Neutrophil (primary cell): ENCODE measurements at regions not wholly inside any gene's neighbourhood (a gene's known extent, or its start where the extent isn't known, plus 50 kb on each side); places are given as distances from the start of the nearest gene placed in this dataset.
"Not testable (repeated sequence)": the region's sequence is repeated elsewhere in the genome, so short reads cannot be mapped to it uniquely, and the experiment has no call there.

Source experiments
- H3K27ac ChIP-seq: fragments of 200-600 bp; sonication (generic); 2 replicates; pipeline ENCODE4 v1.5.1; 2016; ENCODE audit warnings: mild to moderate bottlenecking, moderate library complexity
- H3K27me3 ChIP-seq: fragments of 200-600 bp; sonication (generic); 2 replicates; pipeline ENCODE4 v1.6.0; 2016; ENCODE audit warnings: mild to moderate bottlenecking
- H3K36me3 ChIP-seq: fragments of 200-600 bp; sonication (generic); 2 replicates; pipeline ENCODE4 v1.5.1; 2017
- H3K4me1 ChIP-seq, 2 experiments: fragments of 200-600 bp in 1 of 2; sonication (generic) in 1 of 2; 1 replicate in 1 of 2; 2 replicates in 1 of 2; pipeline versions ENCODE4 v1.5.1 to v1.6.1; 2013 to 2016; ENCODE audit warnings: low read depth in 1 of 2, low read length in 1 of 2, mild to moderate bottlenecking in 1 of 2, moderate library complexity in 1 of 2; ENCODE audit not compliant: control insufficient read depth in 1 of 2, insufficient read depth in 1 of 2
- H3K4me3 ChIP-seq, 2 experiments: fragments of 200-600 bp in 1 of 2; sonication (generic) in 1 of 2; 1 replicate in 1 of 2; 2 replicates in 1 of 2; pipeline ENCODE4 v1.5.1; 2013 to 2016; ENCODE audit warnings: low read depth in 1 of 2, low read length in 1 of 2, mild to moderate bottlenecking in 1 of 2, moderate library complexity in 1 of 2
- H3K9me3 ChIP-seq: fragments of 200-600 bp; sonication (generic); 2 replicates; pipeline ENCODE4 v1.5.1; 2016
- CTCF ChIP-seq: fragments of 200-600 bp; sonication (generic); IDR thresholded peaks from 2 replicates; pipeline ENCODE4 v1.5.1; 2016; ENCODE audit warnings: antibody characterized with exemption

- Histone ChIP-seq H3K27ac (no peak overlapping the region), H3K4me3 (no peak overlapping the region), H3K27me3 (peaks cover 78% of the 10 kb centered on the region), H3K4me1 (no peaks in the 10 kb centered on the region), H3K9me3 (no peaks in the 10 kb centered on the region), H3K36me3 (no peaks in the 10 kb centered on the region)
- TF ChIP-seq CTCF = no peak
These were observed 62.4 kb downstream of the CRYBB2 start for GRCh38 chr22:25281675-25282345.

GRCh38 chr22:25282346-25282670, 62.9 kb downstream of the CRYBB2 start:
- Histone ChIP-seq H3K27me3 (peaks cover 81% of the 10 kb centered on the region), H3K4me1 (no peaks in the 10 kb centered on the region), H3K27ac (no peak overlapping the region), H3K36me3 (no peaks in the 10 kb centered on the region), H3K9me3 (no peaks in the 10 kb centered on the region), H3K4me3 (no peak overlapping the region)
- no peak for TF ChIP-seq CTCF

GRCh38 chr22:25282671-25283561, 63.5 kb downstream of the CRYBB2 start:
- Histone ChIP-seq H3K4me1 (no peaks in the 10 kb centered on the region), H3K27me3 (peaks cover 81% of the 10 kb centered on the region), H3K36me3 (no peaks in the 10 kb centered on the region), H3K9me3 (no peaks in the 10 kb centered on the region), H3K27ac (no peak overlapping the region), H3K4me3 (no peak overlapping the region)
- no peak for TF ChIP-seq CTCF

- not testable (repeated sequence) for H3K27ac ChIP-seq, H3K36me3 ChIP-seq, H3K4me1 ChIP-seq, H3K4me3 ChIP-seq, H3K9me3 ChIP-seq
- peaks cover 46% of the 10 kb centered on the region for H3K27me3 ChIP-seq
These were observed 69.0 kb downstream of the CRYBB2 start for GRCh38 chr22:25288481-25288880.

- H3K4me3 ChIP-seq, H3K27ac ChIP-seq, H3K9me3 ChIP-seq, H3K36me3 ChIP-seq, H3K4me1 ChIP-seq: not testable (repeated sequence)
- peaks cover 64% of the 10 kb centered on the region for H3K27me3 ChIP-seq
These were observed 82.5 kb downstream of the CRYBB2 start for GRCh38 chr22:25301912-25302311.

- H3K27ac ChIP-seq, H3K36me3 ChIP-seq: not testable (repeated sequence)
- peaks cover 29% of the 10 kb centered on the region for H3K27me3 ChIP-seq
These were observed 90.1 kb downstream of the CRYBB2 start for GRCh38 chr22:25309586-25309985.

GRCh38 chr22:25311924-25312323, 92.5 kb downstream of the CRYBB2 start:
- H3K36me3 ChIP-seq, H3K9me3 ChIP-seq, H3K4me3 ChIP-seq, H3K4me1 ChIP-seq, H3K27ac ChIP-seq: not testable (repeated sequence)
- peaks cover 19% of the 10 kb centered on the region for H3K27me3 ChIP-seq

More at GRCh38 chr22:25309586-25309985, 90.1 kb downstream of the CRYBB2 start:
- not testable (repeated sequence) for H3K4me3 ChIP-seq, H3K9me3 ChIP-seq, H3K4me1 ChIP-seq
